ENCODE measurements at regions not wholly inside any gene's neighbourhood (a gene's known extent, or its start where the extent isn't known, plus 50 kb on each side); places are given as distances from the start of the nearest gene placed in this dataset.

DNA sequence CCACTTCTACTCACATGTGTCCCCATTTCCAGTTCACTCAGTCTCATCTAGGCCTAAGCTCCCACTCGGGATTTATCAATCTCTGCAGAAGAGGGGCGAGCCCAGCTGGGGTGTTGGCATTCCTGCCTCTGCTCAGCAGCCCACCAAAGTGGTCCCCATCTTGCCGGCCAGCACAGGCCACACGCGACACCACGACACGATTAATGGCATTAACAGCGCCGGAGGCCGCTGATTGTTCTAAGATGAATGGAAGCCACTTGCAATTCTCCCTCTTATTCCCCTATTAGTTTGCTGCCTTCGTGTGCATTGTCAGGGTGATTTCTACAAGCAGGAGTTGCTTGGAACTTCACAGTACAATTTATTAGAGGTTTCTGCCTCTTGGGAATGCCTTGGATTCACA lies 477.3 kb downstream of the SHQ1 start:
- peaks cover 14% of the 10 kb centered on the region for H3K36me3 Mint-ChIP-seq (ENCODE audit: low read depth)
- H3K27ac Mint-ChIP-seq, result no peak overlapping the region
- no peaks in the 10 kb centered on the region for H3K9me3 Mint-ChIP-seq
- no peak for DNase-seq
- TF ChIP-seq CTCF (IDR thresholded peaks at IDR 0.05), result no peak
- peaks cover 15% of the 10 kb centered on the region for H3K4me1 Mint-ChIP-seq
- H3K27me3 Mint-ChIP-seq (ENCODE audit: low read depth, poor library complexity), result peaks cover 4% of the 10 kb centered on the region
- H3K4me3 Mint-ChIP-seq, result no peak overlapping the region

- H3K27ac Mint-ChIP-seq, result no peak overlapping the region
- H3K27me3 Mint-ChIP-seq (ENCODE audit: low read depth, poor library complexity), result peaks cover 5% of the 10 kb centered on the region
- H3K9me3 Mint-ChIP-seq, result no peaks in the 10 kb centered on the region
- H3K36me3 Mint-ChIP-seq (ENCODE audit: low read depth), result peaks cover 14% of the 10 kb centered on the region
- peaks cover 15% of the 10 kb centered on the region for H3K4me1 Mint-ChIP-seq
- no peak overlapping the region for H3K4me3 Mint-ChIP-seq
- no peak for DNase-seq
- TF ChIP-seq CTCF (IDR thresholded peaks at IDR 0.05), result no peak
Observed at GRCh38 chr3:72369681-72370080, 478.6 kb downstream of the SHQ1 start.

GRCh38 chr3:72368331-72368975 lies 479.8 kb downstream of the SHQ1 start:
- Mint-ChIP-seq H3K9me3 (no peaks in the 10 kb centered on the region), H3K36me3 (ENCODE audit: low read depth) (peaks cover 5% of the 10 kb centered on the region), H3K4me1 (peaks cover 15% of the 10 kb centered on the region), H3K27me3 (ENCODE audit: low read depth, poor library complexity) (peaks cover 11% of the 10 kb centered on the region), H3K4me3 (no peak overlapping the region), H3K27ac (no peak overlapping the region)
- DNase-seq, result no peak
- no peak for TF ChIP-seq CTCF (IDR thresholded peaks at IDR 0.05)

DNA sequence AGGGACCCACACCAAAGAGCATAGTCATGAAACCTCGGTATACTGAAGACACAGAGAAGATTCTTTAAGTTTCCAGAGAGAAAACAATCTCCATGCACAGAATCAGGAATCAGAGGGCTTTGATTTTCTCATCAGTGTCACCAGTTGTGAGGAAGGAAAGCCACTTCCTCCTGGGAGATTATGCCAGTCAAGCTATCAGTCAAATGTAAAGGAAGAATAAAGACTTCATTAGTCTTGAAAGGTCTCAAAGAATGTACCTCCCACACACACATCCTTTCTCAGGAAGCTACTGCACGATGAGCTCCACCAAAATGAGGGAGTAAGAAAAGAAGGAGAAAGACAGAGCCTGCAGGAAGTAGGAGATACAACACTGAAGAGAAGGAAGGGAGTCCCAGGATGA lies 486.3 kb downstream of the SHQ1 start:
- no peaks in the 10 kb centered on the region for H3K36me3 Mint-ChIP-seq (ENCODE audit: low read depth)
- no peak for DNase-seq
- peaks cover 22% of the 10 kb centered on the region for H3K9me3 Mint-ChIP-seq
- no peaks in the 10 kb centered on the region for H3K4me1 Mint-ChIP-seq
- H3K4me3 Mint-ChIP-seq, result no peak overlapping the region
- no peak overlapping the region for H3K27ac Mint-ChIP-seq
- no peak for TF ChIP-seq CTCF (IDR thresholded peaks at IDR 0.05)
- H3K27me3 Mint-ChIP-seq (ENCODE audit: low read depth, poor library complexity), result peaks cover 20% of the 10 kb centered on the region

DNA sequence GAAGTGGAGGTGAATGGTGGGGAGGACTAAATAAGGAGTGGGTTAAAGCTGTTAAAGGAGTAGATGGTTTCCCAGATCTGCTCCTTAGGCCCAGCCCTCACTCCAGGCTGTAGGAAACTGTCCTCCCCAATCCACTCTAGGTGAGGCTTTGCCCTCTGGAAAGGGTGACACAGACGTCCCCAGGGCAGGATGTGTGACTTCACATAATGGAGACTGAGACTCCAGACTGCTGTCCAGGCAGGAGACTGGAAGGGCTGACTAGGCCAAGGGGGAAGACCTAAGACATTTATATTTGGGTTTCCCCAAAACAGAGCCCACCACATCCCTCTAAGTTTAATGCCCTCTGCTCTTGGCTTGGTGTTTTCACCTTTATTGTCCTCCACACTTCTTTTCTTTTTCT lies 488.5 kb downstream of the SHQ1 start:
- Mint-ChIP-seq H3K9me3 (peaks cover 22% of the 10 kb centered on the region), H3K36me3 (ENCODE audit: low read depth) (no peaks in the 10 kb centered on the region), H3K27ac (peak overlapping the region; percentile 21), H3K4me3 (no peak overlapping the region), H3K4me1 (peaks cover 9% of the 10 kb centered on the region), H3K27me3 (ENCODE audit: low read depth, poor library complexity) (peaks cover 20% of the 10 kb centered on the region)
- DNase-seq, result no peak
- TF ChIP-seq CTCF (IDR thresholded peaks at IDR 0.05), result no peak

DNA sequence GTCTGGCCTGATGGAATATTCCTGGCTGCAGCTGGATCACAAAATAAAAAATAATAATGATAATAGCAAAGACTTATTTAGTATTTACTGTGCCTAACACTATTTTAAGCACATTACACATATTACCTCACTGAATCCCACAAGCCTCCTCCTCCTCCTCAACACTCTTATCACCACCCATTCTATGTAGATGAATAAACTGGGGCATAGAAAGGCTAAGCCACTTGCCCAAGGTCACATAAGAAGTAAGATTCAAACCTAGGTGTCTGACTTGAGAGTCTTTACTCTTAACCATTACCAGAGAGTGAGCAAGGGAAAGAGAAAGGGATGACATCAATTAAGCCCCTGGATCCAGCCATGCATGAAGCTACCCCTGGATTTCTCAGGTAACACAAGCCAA lies 493.1 kb downstream of the SHQ1 start:
- no peak for TF ChIP-seq CTCF (IDR thresholded peaks at IDR 0.05)
- DNase-seq, result no peak
- Mint-ChIP-seq H3K9me3 (peaks cover 8% of the 10 kb centered on the region), H3K4me1 (peaks cover 30% of the 10 kb centered on the region), H3K36me3 (ENCODE audit: low read depth) (no peaks in the 10 kb centered on the region), H3K4me3 (no peak overlapping the region), H3K27me3 (ENCODE audit: low read depth, poor library complexity) (peaks cover 3% of the 10 kb centered on the region), H3K27ac (no peak overlapping the region)
